Liver (tissue), 3 donors: ENCODE measurements at regions not wholly inside any gene's neighbourhood (a gene's known extent, or its start where the extent isn't known, plus 50 kb on each side); places are given as distances from the start of the nearest gene placed in this dataset.

Experiments used
- FOXA1 ChIP-seq: IDR thresholded peaks from 2 replicates; pipeline ENCODE4 v1.6.1; 2016; ENCODE audit warnings: antibody characterized with exemption
- GABPA ChIP-seq, 2 donors: IDR thresholded peaks in 1 of 2; conservative IDR thresholded peaks in 1 of 2; 2 replicates each; pipeline ENCODE4 v1.6.1; 2016; ENCODE audit warnings: antibody characterized with exemption in 2 of 2, mild to moderate bottlenecking in 1 of 2, moderate library complexity in 1 of 2
- TF ChIP-seq, protein P1 (sequence below): IDR thresholded peaks from 2 replicates; pipeline ENCODE4 v1.6.1; 2016; ENCODE audit warnings: antibody characterized with exemption, mild to moderate bottlenecking
- TF ChIP-seq, protein P2 (sequence below): fragments of 150-350 bp; IDR thresholded peaks from 2 replicates; pipeline ENCODE4 v1.5.1; 2017; ENCODE audit warnings: improper control_type of control experiment, low read depth, low read length; ENCODE audit not compliant: missing input control
- TF ChIP-seq, protein P3 (sequence below): IDR thresholded peaks from 2 replicates; pipeline ENCODE4 v1.6.1; 2016; ENCODE audit warnings: antibody characterized with exemption
- donor health status: healthy.
- donor health status: healthy.

DNA sequence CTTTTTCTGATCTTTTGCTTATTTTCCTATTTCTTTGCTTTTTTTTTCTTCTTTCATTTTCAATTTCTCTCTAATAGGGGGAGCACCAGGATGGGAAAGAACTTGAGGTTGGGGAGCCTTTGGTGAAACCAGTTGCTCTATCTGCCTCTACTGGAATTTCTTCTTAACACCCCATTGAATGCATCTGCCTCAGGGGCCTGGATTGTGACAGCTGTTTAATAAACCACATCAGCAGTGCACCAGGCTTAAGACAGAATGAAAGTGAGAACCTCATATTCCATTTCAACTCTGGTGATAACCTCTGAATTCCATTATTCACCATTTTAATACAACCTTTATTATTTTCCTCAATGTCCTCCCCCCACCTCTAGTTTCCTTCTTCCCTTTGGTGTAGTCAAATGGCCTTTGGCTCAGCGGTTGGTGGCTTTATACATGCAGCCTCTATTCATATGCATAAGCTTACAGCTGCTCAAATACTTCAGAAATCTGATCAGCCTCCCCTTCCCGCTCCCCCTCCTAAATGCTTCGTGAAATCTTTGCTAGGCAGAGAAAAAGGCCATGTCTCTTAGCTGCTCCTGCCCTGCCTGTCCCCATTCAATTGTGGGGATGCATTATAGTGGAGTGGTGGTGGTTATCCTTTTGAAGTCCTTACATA is 537.3 kb upstream of the PLXNA2 start:
- TF ChIP-seq, protein P1, sequence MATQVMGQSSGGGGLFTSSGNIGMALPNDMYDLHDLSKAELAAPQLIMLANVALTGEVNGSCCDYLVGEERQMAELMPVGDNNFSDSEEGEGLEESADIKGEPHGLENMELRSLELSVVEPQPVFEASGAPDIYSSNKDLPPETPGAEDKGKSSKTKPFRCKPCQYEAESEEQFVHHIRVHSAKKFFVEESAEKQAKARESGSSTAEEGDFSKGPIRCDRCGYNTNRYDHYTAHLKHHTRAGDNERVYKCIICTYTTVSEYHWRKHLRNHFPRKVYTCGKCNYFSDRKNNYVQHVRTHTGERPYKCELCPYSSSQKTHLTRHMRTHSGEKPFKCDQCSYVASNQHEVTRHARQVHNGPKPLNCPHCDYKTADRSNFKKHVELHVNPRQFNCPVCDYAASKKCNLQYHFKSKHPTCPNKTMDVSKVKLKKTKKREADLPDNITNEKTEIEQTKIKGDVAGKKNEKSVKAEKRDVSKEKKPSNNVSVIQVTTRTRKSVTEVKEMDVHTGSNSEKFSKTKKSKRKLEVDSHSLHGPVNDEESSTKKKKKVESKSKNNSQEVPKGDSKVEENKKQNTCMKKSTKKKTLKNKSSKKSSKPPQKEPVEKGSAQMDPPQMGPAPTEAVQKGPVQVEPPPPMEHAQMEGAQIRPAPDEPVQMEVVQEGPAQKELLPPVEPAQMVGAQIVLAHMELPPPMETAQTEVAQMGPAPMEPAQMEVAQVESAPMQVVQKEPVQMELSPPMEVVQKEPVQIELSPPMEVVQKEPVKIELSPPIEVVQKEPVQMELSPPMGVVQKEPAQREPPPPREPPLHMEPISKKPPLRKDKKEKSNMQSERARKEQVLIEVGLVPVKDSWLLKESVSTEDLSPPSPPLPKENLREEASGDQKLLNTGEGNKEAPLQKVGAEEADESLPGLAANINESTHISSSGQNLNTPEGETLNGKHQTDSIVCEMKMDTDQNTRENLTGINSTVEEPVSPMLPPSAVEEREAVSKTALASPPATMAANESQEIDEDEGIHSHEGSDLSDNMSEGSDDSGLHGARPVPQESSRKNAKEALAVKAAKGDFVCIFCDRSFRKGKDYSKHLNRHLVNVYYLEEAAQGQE, result no peak
- TF ChIP-seq, protein P2, sequence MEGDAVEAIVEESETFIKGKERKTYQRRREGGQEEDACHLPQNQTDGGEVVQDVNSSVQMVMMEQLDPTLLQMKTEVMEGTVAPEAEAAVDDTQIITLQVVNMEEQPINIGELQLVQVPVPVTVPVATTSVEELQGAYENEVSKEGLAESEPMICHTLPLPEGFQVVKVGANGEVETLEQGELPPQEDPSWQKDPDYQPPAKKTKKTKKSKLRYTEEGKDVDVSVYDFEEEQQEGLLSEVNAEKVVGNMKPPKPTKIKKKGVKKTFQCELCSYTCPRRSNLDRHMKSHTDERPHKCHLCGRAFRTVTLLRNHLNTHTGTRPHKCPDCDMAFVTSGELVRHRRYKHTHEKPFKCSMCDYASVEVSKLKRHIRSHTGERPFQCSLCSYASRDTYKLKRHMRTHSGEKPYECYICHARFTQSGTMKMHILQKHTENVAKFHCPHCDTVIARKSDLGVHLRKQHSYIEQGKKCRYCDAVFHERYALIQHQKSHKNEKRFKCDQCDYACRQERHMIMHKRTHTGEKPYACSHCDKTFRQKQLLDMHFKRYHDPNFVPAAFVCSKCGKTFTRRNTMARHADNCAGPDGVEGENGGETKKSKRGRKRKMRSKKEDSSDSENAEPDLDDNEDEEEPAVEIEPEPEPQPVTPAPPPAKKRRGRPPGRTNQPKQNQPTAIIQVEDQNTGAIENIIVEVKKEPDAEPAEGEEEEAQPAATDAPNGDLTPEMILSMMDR, result no peak
- TF ChIP-seq GABPA (IDR thresholded peaks at IDR 0.05 in 1 of 2, conservative IDR thresholded peaks at IDR 0.05 in 1 of 2) (no peak), FOXA1 (no peak)
- TF ChIP-seq, protein P3, sequence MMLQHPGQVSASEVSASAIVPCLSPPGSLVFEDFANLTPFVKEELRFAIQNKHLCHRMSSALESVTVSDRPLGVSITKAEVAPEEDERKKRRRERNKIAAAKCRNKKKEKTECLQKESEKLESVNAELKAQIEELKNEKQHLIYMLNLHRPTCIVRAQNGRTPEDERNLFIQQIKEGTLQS, result no peak
